ENCODE measurements at regions not wholly inside any gene's neighbourhood (a gene's known extent, or its start where the extent isn't known, plus 50 kb on each side); places are given as distances from the start of the nearest gene placed in this dataset.

- no peaks in the 10 kb centered on the region for H3K27me3 Mint-ChIP-seq (ENCODE audit: unreplicated experiment)
- no peaks in the 10 kb centered on the region for H3K4me1 Mint-ChIP-seq (ENCODE audit: low read depth, unreplicated experiment)
- H3K36me3 Mint-ChIP-seq (ENCODE audit: unreplicated experiment), result no peaks in the 10 kb centered on the region
- DNase-seq, result no peak
- peaks cover 3% of the 10 kb centered on the region for H3K9me3 Mint-ChIP-seq (ENCODE audit: unreplicated experiment)
- H3K4me3 Mint-ChIP-seq (ENCODE audit: unreplicated experiment), result no peak overlapping the region
- H3K27ac Mint-ChIP-seq (ENCODE audit: unreplicated experiment), result no peak overlapping the region
- TF ChIP-seq CTCF (IDR thresholded peaks at IDR 0.05; ENCODE audit: partially characterized antibody, unreplicated experiment), result no peak
Measured at GRCh38 chr4:14520171-14520570, 482.1 kb upstream of the CPEB2 start.

- H3K4me1 Mint-ChIP-seq (ENCODE audit: low read depth, unreplicated experiment), result no peaks in the 10 kb centered on the region
- H3K9me3 Mint-ChIP-seq (ENCODE audit: unreplicated experiment), result peaks cover 3% of the 10 kb centered on the region
- H3K36me3 Mint-ChIP-seq (ENCODE audit: unreplicated experiment), result no peaks in the 10 kb centered on the region
- H3K27ac Mint-ChIP-seq (ENCODE audit: unreplicated experiment), result no peak overlapping the region
- no peaks in the 10 kb centered on the region for H3K27me3 Mint-ChIP-seq (ENCODE audit: unreplicated experiment)
- TF ChIP-seq CTCF (IDR thresholded peaks at IDR 0.05; ENCODE audit: partially characterized antibody, unreplicated experiment), result no peak
- no peak overlapping the region for H3K4me3 Mint-ChIP-seq (ENCODE audit: unreplicated experiment)
- DNase-seq, result no peak
Measured at GRCh38 chr4:14524276-14524675, 478.0 kb upstream of the CPEB2 start.

GRCh38 chr4:14528918-14529317 lies 473.4 kb upstream of the CPEB2 start:
- TF ChIP-seq CTCF (IDR thresholded peaks at IDR 0.05; ENCODE audit: partially characterized antibody, unreplicated experiment), result no peak
- DNase-seq, result no peak
- Mint-ChIP-seq H3K27me3 (ENCODE audit: unreplicated experiment) (no peaks in the 10 kb centered on the region), H3K4me3 (ENCODE audit: unreplicated experiment) (no peak overlapping the region), H3K4me1 (ENCODE audit: low read depth, unreplicated experiment) (no peaks in the 10 kb centered on the region), H3K27ac (ENCODE audit: unreplicated experiment) (no peak overlapping the region), H3K9me3 (ENCODE audit: unreplicated experiment) (no peaks in the 10 kb centered on the region), H3K36me3 (ENCODE audit: unreplicated experiment) (no peaks in the 10 kb centered on the region)

GRCh38 chr4:14529653-14530052 lies 472.6 kb upstream of the CPEB2 start:
- no peaks in the 10 kb centered on the region for H3K36me3 Mint-ChIP-seq (ENCODE audit: unreplicated experiment)
- DNase-seq, result no peak
- no peaks in the 10 kb centered on the region for H3K4me1 Mint-ChIP-seq (ENCODE audit: low read depth, unreplicated experiment)
- no peak for TF ChIP-seq CTCF (IDR thresholded peaks at IDR 0.05; ENCODE audit: partially characterized antibody, unreplicated experiment)
- H3K4me3 Mint-ChIP-seq (ENCODE audit: unreplicated experiment), result no peak overlapping the region
- H3K27me3 Mint-ChIP-seq (ENCODE audit: unreplicated experiment), result peaks cover 2% of the 10 kb centered on the region
- no peak overlapping the region for H3K27ac Mint-ChIP-seq (ENCODE audit: unreplicated experiment)
- no peaks in the 10 kb centered on the region for H3K9me3 Mint-ChIP-seq (ENCODE audit: unreplicated experiment)

- Mint-ChIP-seq H3K36me3 (ENCODE audit: unreplicated experiment) (no peaks in the 10 kb centered on the region), H3K4me1 (ENCODE audit: low read depth, unreplicated experiment) (no peaks in the 10 kb centered on the region), H3K27ac (ENCODE audit: unreplicated experiment) (no peak overlapping the region), H3K9me3 (ENCODE audit: unreplicated experiment) (no peaks in the 10 kb centered on the region), H3K27me3 (ENCODE audit: unreplicated experiment) (peaks cover 2% of the 10 kb centered on the region), H3K4me3 (ENCODE audit: unreplicated experiment) (no peak overlapping the region)
- no peak for TF ChIP-seq CTCF (IDR thresholded peaks at IDR 0.05; ENCODE audit: partially characterized antibody, unreplicated experiment)
- DNase-seq, result no peak
Measured at GRCh38 chr4:14532436-14532835, 469.8 kb upstream of the CPEB2 start.

Measured in glutamatergic neuron (in vitro differentiated cells).